Esophagus muscularis mucosa (tissue), 4 donors: ENCODE measurements at regions not wholly inside any gene's neighbourhood (a gene's known extent, or its start where the extent isn't known, plus 50 kb on each side); places are given as distances from the start of the nearest gene placed in this dataset.

Experiments used
- EP300 ChIP-seq: sonication (generic); formaldehyde crosslinking; IDR thresholded peaks from one replicate; pipeline ENCODE4 v1.6.1; 2017; ENCODE audit warnings: antibody characterized with exemption
- POLR2A ChIP-seq: fragments of 450-650 bp; IDR thresholded peaks from one replicate; pipeline ENCODE4 v1.6.1; 2017; ENCODE audit warnings: antibody characterized with exemption, moderate library complexity, mild to moderate bottlenecking, low read depth
- POLR2AphosphoS5 ChIP-seq, 2 donors: sonication (generic); formaldehyde crosslinking; IDR thresholded peaks; one replicate each; pipeline ENCODE4 v1.6.1; 2017; ENCODE audit warnings: antibody characterized with exemption in 2 of 2
- TF ChIP-seq, protein P1 (sequence below), 3 experiments: fragments of 200-600 bp in 2 of 3; fragments of 450-650 bp in 1 of 3; sonication (generic) in 2 of 3; IDR thresholded peaks; one replicate each; pipeline ENCODE4 v1.5.1; 2017 to 2019; ENCODE audit warnings: antibody characterized with exemption in 3 of 3, mild to moderate bottlenecking in 2 of 3, moderate library complexity in 1 of 3

DNA sequence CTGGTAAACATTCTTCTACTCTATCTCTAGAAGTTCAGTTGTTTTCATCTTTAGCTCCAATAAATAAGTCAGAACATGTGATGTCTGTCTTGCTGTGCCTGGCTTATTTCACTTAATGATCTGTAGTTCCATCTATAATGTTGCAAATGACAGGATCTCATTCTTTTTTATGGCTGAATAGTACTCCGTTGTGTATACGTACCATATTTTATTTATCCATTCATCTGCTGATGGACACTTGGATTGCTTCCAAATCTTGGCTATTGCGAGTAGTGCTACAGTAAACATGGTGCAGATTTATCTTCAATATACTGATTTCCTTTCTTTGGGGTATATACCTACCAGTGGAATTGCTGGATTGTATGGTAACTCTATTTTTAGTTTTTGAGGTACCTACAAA is 124.4 kb downstream of the ZNF33B start:
- TF ChIP-seq, protein P1, sequence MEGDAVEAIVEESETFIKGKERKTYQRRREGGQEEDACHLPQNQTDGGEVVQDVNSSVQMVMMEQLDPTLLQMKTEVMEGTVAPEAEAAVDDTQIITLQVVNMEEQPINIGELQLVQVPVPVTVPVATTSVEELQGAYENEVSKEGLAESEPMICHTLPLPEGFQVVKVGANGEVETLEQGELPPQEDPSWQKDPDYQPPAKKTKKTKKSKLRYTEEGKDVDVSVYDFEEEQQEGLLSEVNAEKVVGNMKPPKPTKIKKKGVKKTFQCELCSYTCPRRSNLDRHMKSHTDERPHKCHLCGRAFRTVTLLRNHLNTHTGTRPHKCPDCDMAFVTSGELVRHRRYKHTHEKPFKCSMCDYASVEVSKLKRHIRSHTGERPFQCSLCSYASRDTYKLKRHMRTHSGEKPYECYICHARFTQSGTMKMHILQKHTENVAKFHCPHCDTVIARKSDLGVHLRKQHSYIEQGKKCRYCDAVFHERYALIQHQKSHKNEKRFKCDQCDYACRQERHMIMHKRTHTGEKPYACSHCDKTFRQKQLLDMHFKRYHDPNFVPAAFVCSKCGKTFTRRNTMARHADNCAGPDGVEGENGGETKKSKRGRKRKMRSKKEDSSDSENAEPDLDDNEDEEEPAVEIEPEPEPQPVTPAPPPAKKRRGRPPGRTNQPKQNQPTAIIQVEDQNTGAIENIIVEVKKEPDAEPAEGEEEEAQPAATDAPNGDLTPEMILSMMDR (IDR thresholded peaks at IDR 0.05), result no peak
- TF ChIP-seq POLR2A, result no peak
- no peak for TF ChIP-seq EP300
- TF ChIP-seq POLR2AphosphoS5 (IDR thresholded peaks at IDR 0.05), result no peak
